ENCODE measurements at regions not wholly inside any gene's neighbourhood (a gene's known extent, or its start where the extent isn't known, plus 50 kb on each side); places are given as distances from the start of the nearest gene placed in this dataset.
"Not testable (repeated sequence)": the region's sequence is repeated elsewhere in the genome, so short reads cannot be mapped to it uniquely, and the experiment has no call there.

DNA sequence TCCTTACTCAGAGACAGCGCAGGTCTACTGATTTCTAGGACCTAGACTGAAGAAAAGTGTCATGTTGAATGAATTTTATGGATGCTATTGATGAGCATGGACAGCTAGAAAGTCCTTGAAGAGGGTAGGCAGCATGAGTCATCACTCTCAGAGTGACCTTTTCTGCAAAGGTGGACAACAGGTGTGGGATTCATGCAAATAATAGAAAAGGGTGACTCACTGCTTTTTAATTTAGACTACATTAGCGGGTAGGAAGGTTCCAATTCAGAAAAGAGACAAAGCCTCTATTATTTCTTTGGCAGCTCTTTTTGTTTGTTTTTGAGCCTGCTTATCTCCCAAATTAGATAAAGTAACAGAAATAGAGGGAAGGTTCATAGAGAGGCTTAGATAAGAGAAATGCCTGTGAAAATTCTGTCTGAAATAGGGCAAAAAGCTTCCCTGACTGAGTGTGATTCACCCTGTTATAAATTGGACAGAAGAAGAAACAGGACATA is 191.4 kb downstream of the TENT5A start:
- DNase-seq: no peak

DNA sequence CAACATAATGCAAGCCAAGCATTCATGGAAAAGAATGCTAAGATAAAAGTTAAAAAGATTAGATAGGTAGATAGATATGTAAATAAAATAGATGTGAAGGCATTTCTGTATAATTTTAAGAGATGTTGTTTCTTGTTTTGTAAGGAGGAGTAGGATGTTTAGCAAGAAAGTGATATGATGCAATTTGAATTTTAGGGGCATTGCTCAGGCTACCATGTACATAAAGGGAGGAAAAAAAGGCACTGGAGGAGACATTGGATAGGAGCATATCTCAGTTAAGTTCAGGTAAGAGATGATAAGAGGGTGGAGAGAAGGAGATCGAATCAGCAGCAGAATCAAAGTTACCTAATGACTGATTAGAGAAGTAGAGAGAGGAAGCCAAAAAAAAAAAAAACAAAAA is 194.7 kb downstream of the TENT5A start:
- no peak for DNase-seq

DNA sequence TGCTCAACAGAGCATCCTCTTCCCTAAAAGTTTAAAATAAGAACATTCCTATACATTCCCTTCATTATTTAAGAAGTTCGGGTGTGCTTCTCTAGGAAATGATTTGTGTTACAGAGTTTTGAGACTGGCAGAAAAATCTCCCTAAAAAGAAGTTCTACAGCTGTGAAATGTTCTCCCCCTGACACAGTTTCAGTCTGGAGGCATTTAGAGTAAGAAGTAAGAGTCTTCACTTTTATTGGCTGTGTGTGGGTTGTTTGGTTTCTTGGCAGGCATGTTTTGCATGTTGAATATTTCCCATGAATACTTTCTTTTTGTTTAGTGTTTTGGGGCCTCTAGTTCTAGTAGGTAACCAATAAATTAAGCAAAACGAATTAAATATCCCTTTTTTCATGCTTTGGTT is 195.9 kb downstream of the TENT5A start:
- DNase-seq: no peak

DNA sequence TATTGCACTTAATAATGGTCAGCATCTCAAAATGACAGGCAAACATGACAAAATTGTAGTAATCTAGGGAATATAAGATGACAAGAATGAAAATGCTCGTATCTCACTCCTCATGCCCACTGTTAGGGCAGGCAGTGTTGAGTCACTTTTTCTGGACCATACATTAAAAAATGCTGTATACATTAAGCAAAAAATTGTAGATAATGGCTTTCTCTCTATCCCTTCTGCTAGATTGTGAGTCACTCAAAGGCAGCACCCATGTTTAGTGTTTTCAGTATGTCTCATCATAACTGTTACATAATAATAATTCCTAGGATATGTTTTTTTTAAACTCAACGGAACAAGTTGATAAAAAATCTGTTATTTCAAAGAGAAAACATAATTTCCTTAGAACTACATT is 199.3 kb downstream of the TENT5A start:
- no peak for DNase-seq

DNA sequence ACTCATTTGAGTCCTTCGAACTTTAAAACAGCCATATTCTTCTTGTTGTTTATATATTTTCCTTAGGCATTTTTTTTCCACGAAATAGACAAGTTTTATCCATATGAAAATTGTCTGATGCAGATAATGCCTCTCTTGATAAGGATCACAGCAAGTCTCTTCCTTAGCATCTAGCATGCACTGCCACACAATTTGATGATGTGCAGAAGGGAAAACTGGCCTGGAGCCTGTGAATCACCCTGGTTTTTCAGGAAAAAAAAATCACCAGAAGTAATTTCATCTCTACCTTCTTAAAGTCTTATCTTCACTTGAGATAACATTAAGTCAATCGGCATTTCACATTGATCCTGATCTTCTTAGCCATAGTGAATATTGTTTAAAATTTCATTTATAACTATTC is 199.8 kb downstream of the TENT5A start:
- no peak for DNase-seq

DNA sequence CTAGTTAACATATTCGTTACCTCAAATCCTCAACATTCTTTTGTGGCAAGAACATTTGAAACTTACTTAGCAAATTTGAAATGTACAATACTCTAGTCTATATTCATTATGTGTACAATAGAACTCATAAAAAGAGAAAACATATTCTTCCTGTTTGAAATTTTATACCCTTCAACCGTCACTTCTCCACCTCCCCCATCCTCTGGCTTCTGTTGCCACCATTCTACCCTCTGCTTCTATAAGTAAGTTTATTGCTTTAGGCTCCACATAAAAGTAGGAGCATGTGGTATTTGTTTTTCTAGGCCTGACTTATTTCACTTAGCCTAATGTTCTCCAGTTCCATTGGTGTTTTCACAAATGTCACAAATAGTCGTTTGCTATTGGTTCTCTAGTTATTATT is 205.3 kb downstream of the TENT5A start:
- no peak for DNase-seq

DNA sequence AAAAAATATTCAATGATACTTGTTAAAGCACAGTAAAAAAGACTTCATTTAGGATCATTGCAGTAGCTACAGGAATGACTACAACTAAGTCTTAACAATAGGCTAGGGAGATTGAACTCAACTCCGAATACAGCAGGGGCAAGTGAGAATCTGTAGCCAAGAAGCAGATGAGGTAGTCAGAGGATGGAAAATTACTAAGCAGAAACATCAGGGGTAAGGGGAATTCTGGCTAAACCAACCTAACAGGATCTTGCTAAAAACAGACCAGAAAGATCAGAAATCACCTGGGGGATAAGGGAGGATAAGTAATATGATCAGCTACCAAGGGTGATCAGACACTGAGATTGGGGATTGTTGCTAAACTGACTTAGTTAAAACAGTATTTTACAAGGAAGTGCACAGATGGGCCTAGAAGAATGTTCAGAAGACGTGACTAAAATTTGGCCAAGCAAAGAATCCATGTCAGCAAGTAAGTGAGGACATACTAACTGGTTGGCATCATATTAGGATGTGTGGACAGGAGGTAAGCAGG is 217.5 kb downstream of the TENT5A start:
- DNase-seq: no peak

DNA sequence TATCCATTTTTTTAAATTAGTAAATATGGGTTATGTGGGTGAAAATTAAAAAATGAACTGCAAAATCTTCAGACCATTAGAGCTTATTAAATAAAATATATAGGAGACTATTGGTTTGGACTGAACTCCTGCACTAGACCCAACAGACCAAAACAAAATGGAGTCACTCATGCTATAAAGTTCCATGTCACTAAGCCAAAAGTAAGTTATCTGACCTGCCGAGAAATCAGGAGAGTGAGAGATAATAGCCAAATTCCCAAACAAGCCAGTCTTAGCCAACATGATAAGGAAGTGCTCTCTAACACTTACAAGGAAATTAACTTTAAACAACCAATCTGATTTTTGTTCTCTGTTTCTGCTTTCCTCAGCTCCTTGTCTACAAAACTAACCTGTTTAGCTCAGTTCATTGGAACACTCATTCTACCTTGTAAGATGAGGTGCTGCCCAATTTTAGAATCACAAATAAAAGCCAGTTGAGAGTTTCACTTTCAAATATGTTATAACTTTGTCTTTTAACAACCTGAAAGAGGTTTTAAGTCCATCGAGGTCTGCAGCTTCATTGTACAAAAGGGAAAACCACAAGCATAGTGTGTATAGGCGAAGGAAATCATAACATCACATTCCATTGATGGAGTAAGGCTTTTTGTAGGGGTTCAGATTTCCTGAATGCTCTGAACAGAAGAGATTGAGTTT is 220.5 kb downstream of the TENT5A start:
- no peak for DNase-seq

- no peak for DNase-seq
Measured at GRCh38 chr6:81517455-81517854, 235.0 kb downstream of the TENT5A start.

DNA sequence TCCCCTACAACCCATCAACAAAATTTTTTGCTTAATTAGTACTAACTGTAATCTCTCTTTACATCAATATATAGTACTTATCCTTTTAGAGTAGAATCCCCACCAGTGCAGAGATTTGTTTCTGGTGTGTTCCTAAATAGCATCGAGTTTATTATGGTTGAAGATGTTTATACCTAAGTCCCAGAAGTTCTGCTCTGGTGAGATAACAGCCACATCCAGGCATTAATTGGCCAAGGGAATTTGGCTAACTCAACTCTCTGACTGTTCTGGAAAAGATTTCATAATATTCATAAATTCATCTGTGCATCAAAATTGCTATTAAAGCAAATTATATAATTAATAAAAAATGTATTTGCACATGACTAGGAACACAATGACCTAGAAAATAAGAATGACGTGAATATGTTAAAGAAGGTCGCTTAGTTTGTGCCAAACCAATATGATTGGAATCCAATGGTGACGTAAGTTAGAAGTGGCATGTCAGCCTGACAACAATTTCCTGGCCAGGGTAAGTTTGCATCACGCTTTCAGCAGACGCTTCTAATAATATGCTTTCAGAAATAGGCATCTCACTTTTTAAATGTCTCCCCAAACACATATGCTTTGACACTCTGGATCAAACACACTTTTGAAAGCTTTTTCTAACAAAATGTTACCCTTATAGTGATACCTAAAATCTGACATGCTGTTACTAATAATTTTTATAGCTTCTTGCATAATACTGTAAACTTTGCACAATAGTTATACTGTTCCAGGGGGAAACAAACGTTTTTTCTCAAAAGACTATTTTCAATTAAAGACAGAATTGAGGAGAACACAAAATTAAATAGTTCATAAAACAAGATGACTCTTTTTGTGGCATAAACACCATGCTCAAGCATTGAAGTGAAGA is 236.7 kb downstream of the TENT5A start:
- no peak for DNase-seq

- not testable (repeated sequence) for DNase-seq
Measured at GRCh38 chr6:81514195-81514594, 238.3 kb downstream of the TENT5A start.

DNA sequence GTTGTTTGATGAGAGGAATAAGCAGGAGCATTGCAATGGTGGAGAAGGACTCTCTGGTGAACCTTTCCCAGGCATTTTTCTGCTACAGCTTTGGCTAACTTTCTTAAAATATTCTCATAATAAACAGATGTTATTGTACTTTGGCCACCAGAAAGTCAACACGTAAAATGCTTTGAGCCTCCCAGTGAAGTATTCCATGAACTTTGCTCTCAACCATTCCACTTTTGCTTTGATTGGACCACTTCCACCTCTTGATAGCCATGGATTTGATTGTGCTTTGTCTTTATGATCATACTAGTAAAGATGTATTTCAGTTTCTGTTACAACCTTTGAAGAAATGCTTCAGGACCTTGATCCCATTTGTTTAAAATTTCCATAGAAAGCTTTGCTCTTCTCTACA is 241.1 kb downstream of the TENT5A start:
- DNase-seq: no peak

DNA sequence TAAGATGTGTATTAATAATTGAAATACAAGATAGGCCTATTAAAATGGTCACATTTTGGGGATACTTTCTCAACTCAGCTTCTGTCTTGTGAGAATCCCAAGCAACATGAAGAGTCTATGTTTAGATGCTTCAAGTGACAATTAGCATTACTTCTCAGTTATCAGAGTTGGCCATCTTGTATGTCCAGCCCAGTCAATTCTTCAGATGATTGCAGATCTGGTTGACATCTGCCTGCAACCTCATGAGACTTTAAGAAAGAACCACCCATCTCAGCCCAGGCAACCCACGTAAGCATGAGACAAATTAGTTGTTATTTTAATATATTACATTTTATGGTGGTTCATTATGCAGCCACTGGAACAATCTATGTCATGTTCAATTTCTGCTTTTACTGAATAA is 256.5 kb downstream of the TENT5A start:
- no peak for DNase-seq

DNA sequence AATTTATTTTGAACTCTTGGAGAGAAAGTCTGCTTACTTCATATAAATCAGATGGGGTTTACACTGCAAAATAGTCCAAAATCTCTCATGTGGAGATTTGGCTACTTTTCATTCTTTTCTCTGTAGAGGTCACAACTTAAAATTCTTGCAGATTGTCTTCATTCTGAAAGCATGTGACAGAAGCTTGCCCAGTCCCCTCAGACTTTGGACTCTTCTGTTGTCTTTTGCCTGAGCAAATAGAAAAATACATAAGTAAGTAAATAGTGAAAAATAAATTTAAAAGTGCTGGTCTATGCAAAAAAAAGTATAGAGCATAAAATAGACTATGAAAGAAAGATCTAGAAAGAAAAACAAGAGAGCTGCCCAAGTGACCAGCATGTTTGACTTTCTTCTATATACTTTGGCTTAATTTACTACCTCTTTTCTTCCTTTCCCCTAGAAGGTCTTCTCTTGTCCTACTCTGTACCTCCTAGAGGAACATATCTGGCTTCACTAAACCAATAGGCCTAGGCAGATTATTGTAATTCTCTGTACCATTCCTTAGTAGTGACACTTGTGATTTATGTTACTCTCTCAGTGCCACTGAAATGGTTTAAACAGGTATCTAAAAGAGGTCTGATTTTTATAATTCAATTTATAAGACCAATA is 260.9 kb downstream of the TENT5A start:
- no peak for DNase-seq

DNA sequence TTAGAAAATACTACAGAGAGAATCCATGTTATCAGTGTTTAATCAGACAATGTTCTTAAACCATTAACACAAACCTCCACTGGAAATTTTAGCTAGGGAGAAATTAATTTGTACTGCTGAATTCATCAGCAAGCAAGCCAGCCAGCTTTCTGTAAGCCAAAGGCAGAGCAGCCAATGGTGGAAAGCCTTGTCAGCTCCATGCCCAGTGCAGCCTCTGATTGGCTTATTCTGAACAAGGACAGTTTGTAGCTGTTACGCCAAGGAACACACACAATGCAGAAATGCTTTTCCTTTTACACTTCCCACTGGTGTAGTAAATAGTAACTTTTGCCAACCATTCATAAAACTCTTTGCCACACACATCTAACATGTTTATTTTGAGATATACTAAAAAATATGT is 265.0 kb downstream of the TENT5A start:
- no peak for DNase-seq

DNA sequence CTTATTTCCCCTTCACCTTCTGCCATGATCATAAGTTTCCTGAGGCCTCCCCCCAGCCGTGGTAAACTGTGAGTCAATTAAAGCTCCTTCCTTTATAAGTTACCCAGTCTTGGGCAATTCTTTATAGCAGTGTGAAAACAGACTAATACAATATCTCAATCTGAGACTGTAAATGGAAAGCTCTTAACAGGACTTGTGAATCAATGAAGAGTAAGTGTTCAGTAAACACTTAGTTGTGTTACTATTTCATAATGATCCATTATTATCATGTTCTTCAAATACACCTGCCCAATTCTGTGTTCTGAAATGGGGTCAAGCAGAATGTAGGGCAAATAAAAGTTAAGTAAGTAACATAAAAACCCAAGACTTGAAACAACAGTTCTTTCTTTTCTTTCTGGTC is 266.2 kb downstream of the TENT5A start:
- no peak for DNase-seq

GRCh38 chr6:81485395-81485794 is 267.1 kb downstream of the TENT5A start:
- DNase-seq: no peak

- no peak for DNase-seq
Measured at GRCh38 chr6:81484251-81484650, 268.2 kb downstream of the TENT5A start.

GRCh38 chr6:81480139-81480538 is 272.3 kb downstream of the TENT5A start:
- no peak for DNase-seq

- no peak for DNase-seq
Measured at GRCh38 chr6:81476881-81477280, 275.6 kb downstream of the TENT5A start.

DNA sequence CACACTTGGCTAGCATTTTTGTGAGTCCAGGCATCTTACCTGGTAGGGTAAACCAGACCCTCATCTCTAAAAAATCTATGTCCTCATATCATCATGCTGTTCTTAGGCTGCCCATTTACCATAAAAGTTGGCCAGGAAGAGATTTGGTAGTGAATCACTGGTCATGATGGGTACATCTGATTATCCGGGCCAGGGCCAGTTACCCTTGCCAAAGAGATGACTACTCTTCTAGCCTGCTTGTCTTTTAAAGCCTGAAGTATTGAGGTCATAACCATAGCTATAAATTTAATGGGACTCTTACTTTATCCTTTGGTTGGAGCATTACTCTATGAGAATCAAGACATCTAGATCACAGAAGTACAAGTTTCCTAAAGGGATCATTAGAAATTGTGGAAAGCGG is 276.8 kb downstream of the TENT5A start:
- no peak for DNase-seq

DNA sequence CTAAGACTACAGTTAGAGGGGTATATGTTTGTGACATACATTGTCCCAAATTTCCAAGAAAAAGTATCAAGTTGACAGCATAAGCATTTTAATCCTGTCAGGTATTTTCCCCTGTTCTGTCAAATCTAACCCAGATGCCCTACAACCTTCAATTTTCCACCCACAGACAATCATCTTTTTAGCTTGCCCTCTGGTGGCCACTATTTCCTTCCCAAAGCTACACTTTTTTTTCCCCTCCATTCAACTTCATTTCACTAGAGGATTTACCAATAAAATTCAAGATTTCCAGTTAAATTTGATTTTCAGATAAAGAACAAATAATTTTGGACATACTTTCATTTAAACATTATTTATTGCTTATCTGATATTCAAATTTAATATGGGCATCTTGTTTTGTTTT is 286.6 kb downstream of the TENT5A start:
- DNase-seq: no peak

DNA sequence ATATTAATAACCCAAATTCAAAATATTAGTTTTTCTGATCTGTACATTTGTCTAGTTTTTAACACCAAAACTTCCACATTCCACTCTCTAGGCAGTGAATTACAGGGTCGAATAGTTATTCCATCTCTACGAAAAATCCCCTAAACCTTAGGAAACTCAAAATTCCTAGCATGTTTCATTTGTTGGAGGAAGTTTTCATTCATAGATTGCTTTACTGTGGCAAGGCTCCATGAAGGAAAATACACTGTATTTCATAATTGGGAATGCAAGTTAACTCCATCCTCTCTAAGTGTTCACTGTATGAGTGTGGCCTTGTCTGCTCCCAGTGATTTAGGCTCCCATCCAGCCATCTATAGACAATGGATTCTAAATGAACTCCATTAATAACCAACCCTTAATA is 296.1 kb downstream of the TENT5A start:
- DNase-seq: no peak

DNA sequence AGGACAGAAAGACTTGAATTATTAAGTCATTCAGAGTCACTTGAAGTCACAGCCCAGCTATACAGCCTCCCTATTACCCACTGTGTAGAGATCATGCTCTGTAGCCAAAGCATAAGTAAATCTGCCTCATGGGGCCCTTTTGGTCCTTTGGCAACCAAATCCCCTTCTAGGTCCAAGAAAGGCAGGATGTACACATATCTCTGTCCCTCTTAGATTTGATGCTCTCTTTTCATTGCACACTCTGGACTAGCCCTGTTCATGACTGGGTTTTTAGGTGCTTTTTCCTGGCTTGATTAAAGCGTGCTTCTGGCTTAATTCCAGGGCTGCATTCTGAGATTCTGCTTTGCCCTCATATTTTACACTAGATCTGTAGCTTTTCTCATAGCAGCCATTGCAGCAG is 296.8 kb downstream of the TENT5A start:
- DNase-seq: no peak

All from CD4-positive, alpha-beta T cell treated with Interleukin-4 for 4 hours (primary cell).